Tibial nerve (tissue), 4 donors: ENCODE measurements at regions not wholly inside any gene's neighbourhood (a gene's known extent, or its start where the extent isn't known, plus 50 kb on each side); places are given as distances from the start of the nearest gene placed in this dataset.

ENCODE experiments used
- DNase-seq, 2 donors: peaks; one replicate each; pipeline ENCODE4 v3.0.0-alpha.2; 2019; ENCODE audit warnings: low spot score in 2 of 2
- H3K27ac ChIP-seq, 4 donors: fragments of 200-600 bp; sonication (generic) in 3 of 4; one replicate each; pipeline ENCODE4 v1.5.1; 2017 to 2019; ENCODE audit warnings: mild to moderate bottlenecking in 1 of 4
- H3K27me3 ChIP-seq, 2 donors: fragments of 200-600 bp; sonication (generic) in 1 of 2; one replicate each; pipeline versions ENCODE4 v1.5.1 to v1.6.0; 2017 to 2019
- H3K36me3 ChIP-seq, 3 donors: fragments of 200-600 bp; sonication (generic); one replicate each; pipeline ENCODE4 v1.5.1; 2018 to 2019
- H3K4me1 ChIP-seq, 4 donors: fragments of 200-600 bp; sonication (generic) in 3 of 4; one replicate each; pipeline ENCODE4 v1.5.1; 2017 to 2019
- H3K4me3 ChIP-seq, 4 donors: fragments of 200-600 bp; sonication (generic) in 3 of 4; one replicate each; pipeline ENCODE4 v1.5.1; 2017 to 2019; ENCODE audit warnings: mild to moderate bottlenecking in 1 of 4, moderate library complexity in 1 of 4
- H3K9me3 ChIP-seq, 4 donors: fragments of 200-600 bp; sonication (generic) in 3 of 4; one replicate each; pipeline ENCODE4 v1.5.1; 2017 to 2019
- CTCF ChIP-seq, 5 experiments: fragments of 200-600 bp in 3 of 5; fragments of 450-650 bp in 2 of 5; sonication (generic) in 3 of 5; IDR thresholded peaks; one replicate each; pipeline ENCODE4 v1.5.1; 2016 to 2019; ENCODE audit warnings: antibody characterized with exemption in 5 of 5, mild to moderate bottlenecking in 3 of 5, moderate library complexity in 2 of 5
- EP300 ChIP-seq, 2 donors: sonication (generic); formaldehyde crosslinking; IDR thresholded peaks; one replicate each; pipeline ENCODE4 v1.6.1; 2017; ENCODE audit warnings: antibody characterized with exemption in 2 of 2, mild to moderate bottlenecking in 1 of 2
- POLR2A ChIP-seq, 2 donors: fragments of 450-650 bp; IDR thresholded peaks; one replicate each; pipeline ENCODE4 v1.6.1; 2017; ENCODE audit warnings: antibody characterized with exemption in 2 of 2, mild to moderate bottlenecking in 2 of 2, moderate library complexity in 2 of 2
- WGBS, 2 donors: methylation state at CpG; one replicate each; pipeline ENCODE4 v1.1.5; 2018; 5-methylcytosine and 5-hydroxymethylcytosine counted together

DNA sequence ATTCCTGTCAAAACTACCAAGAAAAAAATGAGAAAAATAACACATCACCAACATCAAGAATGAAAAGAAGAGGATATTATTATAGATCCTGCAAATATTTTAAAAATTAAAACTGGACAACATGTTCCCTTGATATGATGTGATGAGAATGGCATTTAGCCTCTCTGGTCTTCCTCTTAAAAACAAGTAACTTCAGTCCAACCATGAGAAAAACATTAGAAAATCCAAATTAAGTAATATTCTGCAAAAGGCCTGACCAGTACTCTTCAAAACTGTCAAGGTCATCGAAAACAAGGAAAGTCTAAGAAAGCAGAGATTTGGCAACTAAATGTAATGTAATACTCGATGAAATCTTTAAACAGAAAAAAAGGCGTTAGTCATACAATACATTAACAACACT lies 167.1 kb upstream of the SNX2 start:
- no peaks in the 10 kb centered on the region for H3K27me3 ChIP-seq
- WGBS, 2 donors = 48 to 56% methylated on average over 3 of the region's 3 CpGs
- TF ChIP-seq CTCF (IDR thresholded peaks at IDR 0.05) (no peak), EP300 (IDR thresholded peaks at IDR 0.05) (peak in 1 of 2 donors; percentile 46)

GRCh38 chr5:122608222-122608621 lies 166.7 kb upstream of the SNX2 start:
- no peaks in the 10 kb centered on the region for H3K27me3 ChIP-seq
- H3K4me3 ChIP-seq = no peak overlapping the region
- DNase-seq = no peak
- H3K27ac ChIP-seq = peak overlapping the region in 1 of 4 donors; percentile 57
- 91 to 92% methylated on average over 3 of the region's 3 CpGs for WGBS, 2 donors
- no peak for TF ChIP-seq POLR2A (IDR thresholded peaks at IDR 0.05)
- no peak for TF ChIP-seq CTCF (IDR thresholded peaks at IDR 0.05)
- no peak for TF ChIP-seq EP300 (IDR thresholded peaks at IDR 0.05)
- no peaks in the 10 kb centered on the region for H3K36me3 ChIP-seq
- no peaks in the 10 kb centered on the region for H3K9me3 ChIP-seq
- H3K4me1 ChIP-seq = peaks cover 0 to 10% (median 0%) of the 10 kb centered on the region in 4 donors

More for the DNA sequence above, 167.1 kb upstream of the SNX2 start:
- Histone ChIP-seq H3K4me3 (no peak overlapping the region), H3K36me3 (no peaks in the 10 kb centered on the region), H3K9me3 (no peaks in the 10 kb centered on the region), H3K4me1 (peaks cover 0 to 10% (median 0%) of the 10 kb centered on the region in 4 donors), H3K27ac (peak overlapping the region in 1 of 4 donors; percentile 57)
- no peak for DNase-seq

- Histone ChIP-seq H3K9me3 (no peaks in the 10 kb centered on the region), H3K27me3 (no peaks in the 10 kb centered on the region), H3K4me3 (no peak overlapping the region), H3K36me3 (no peaks in the 10 kb centered on the region), H3K27ac (no peak overlapping the region), H3K4me1 (peaks cover 0 to 10% (median 0%) of the 10 kb centered on the region in 4 donors)
- TF ChIP-seq EP300 (IDR thresholded peaks at IDR 0.05) (no peak), POLR2A (IDR thresholded peaks at IDR 0.05) (no peak), CTCF (IDR thresholded peaks at IDR 0.05) (no peak)
- 75 to 80% methylated on average over 2 of the region's 2 CpGs for WGBS, 2 donors
- no peak for DNase-seq
Measured at GRCh38 chr5:122611406-122611805, 163.5 kb upstream of the SNX2 start.

- DNase-seq = no peak
- H3K36me3 ChIP-seq = no peaks in the 10 kb centered on the region
- no peaks in the 10 kb centered on the region for H3K9me3 ChIP-seq
- H3K27me3 ChIP-seq = no peaks in the 10 kb centered on the region
- 78 to 89% methylated on average over 5 of the region's 5 CpGs for WGBS, 2 donors
- no peak overlapping the region for H3K27ac ChIP-seq
- no peak overlapping the region for H3K4me3 ChIP-seq
- H3K4me1 ChIP-seq = no peaks in the 10 kb centered on the region
- no peak for TF ChIP-seq POLR2A (IDR thresholded peaks at IDR 0.05)
- TF ChIP-seq EP300 (IDR thresholded peaks at IDR 0.05) = no peak
- no peak for TF ChIP-seq CTCF (IDR thresholded peaks at IDR 0.05)
Measured at GRCh38 chr5:122612901-122613300, 162.0 kb upstream of the SNX2 start.

- H3K27ac ChIP-seq = no peak overlapping the region
- WGBS, 2 donors = 65 to 68% methylated on average over 1 of the region's 1 CpG
- no peaks in the 10 kb centered on the region for H3K36me3 ChIP-seq
- no peaks in the 10 kb centered on the region for H3K4me1 ChIP-seq
- no peak for TF ChIP-seq POLR2A (IDR thresholded peaks at IDR 0.05)
- TF ChIP-seq CTCF (IDR thresholded peaks at IDR 0.05) = no peak
- TF ChIP-seq EP300 (IDR thresholded peaks at IDR 0.05) = no peak
- H3K27me3 ChIP-seq = no peaks in the 10 kb centered on the region
- no peaks in the 10 kb centered on the region for H3K9me3 ChIP-seq
- no peak overlapping the region for H3K4me3 ChIP-seq
- no peak for DNase-seq
Measured at GRCh38 chr5:122615146-122615545, 159.7 kb upstream of the SNX2 start.
